ENCODE measurements at regions not wholly inside any gene's neighbourhood (a gene's known extent, or its start where the extent isn't known, plus 50 kb on each side); places are given as distances from the start of the nearest gene placed in this dataset.
"Not testable (repeated sequence)": the region's sequence is repeated elsewhere in the genome, so short reads cannot be mapped to it uniquely, and the experiment has no call there.

DNA sequence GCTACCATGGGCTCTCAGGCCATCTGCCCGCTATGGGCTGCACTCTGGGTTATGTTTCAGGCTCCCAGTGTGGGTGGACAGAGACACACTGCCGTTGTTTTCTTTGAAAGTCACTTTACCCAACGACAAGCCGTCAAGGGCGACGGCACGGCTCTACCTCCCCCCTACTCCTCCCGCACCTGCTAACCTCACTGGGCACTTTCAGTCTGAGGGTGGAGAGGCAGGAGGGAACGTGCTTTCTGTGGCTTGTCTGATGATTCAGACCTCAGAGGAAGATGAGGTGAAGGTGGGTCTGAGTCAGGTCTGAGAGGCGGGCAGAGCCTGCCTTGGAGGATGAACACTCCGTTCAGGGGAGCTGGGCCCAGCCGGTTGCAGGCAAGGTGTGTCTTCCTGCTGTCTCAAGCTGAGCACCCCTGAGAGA is 147.6 kb upstream of the HDAC4 start:
- POLR2A ChIA-PET: no interaction called here
- no peak for DNase-seq (ENCODE audit: extremely low spot score)
- CTCF ChIA-PET: no interaction called here
- TF ChIP-seq, protein P1, sequence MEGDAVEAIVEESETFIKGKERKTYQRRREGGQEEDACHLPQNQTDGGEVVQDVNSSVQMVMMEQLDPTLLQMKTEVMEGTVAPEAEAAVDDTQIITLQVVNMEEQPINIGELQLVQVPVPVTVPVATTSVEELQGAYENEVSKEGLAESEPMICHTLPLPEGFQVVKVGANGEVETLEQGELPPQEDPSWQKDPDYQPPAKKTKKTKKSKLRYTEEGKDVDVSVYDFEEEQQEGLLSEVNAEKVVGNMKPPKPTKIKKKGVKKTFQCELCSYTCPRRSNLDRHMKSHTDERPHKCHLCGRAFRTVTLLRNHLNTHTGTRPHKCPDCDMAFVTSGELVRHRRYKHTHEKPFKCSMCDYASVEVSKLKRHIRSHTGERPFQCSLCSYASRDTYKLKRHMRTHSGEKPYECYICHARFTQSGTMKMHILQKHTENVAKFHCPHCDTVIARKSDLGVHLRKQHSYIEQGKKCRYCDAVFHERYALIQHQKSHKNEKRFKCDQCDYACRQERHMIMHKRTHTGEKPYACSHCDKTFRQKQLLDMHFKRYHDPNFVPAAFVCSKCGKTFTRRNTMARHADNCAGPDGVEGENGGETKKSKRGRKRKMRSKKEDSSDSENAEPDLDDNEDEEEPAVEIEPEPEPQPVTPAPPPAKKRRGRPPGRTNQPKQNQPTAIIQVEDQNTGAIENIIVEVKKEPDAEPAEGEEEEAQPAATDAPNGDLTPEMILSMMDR (IDR thresholded peaks at IDR 0.05; ENCODE audit: control extremely low read depth, extremely low read depth, low read depth, missing control alignments): no peak

DNA sequence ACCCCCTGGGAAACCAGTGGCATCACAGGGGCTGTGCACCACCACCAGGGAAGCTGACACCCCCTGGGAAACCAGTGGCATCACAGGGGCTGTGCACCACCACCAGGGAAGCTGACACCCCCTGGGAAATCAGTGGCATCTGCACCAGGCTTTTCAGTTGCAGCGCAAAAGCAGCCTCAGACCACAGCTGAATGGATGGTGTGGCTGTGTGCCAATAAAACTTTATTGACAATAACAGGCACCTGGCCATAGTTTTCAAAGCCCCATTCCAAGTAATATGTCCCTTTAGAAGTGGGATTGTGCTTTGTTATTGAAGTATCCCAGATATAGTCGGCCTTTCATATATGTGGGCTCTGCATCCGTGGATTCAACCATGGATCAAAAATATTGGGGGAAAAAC is 146.3 kb upstream of the HDAC4 start:
- CTCF ChIA-PET; POLR2A ChIA-PET; DNase-seq (ENCODE audit: extremely low spot score): not testable (repeated sequence)

DNA sequence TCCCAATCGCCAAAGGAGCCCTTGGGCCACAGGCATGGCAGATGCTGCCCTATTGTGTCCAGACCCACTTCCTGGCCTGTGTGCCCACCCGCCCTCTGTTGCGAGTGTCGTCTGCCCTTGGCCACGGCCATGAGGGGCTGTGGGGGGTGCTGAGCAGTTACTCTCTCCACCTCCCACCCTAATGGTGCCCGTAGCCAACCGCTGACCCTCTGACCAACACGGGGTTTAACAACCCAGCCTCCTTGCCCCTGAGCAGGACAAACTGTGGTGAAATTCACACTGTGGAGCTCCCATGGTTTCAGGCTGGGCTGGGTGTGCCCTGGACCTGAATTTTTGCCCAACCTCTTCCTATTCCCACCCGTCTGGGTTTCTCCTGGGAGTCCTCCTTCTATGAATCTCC is 145.7 kb upstream of the HDAC4 start:
- CTCF ChIA-PET: no interaction called here

DNA sequence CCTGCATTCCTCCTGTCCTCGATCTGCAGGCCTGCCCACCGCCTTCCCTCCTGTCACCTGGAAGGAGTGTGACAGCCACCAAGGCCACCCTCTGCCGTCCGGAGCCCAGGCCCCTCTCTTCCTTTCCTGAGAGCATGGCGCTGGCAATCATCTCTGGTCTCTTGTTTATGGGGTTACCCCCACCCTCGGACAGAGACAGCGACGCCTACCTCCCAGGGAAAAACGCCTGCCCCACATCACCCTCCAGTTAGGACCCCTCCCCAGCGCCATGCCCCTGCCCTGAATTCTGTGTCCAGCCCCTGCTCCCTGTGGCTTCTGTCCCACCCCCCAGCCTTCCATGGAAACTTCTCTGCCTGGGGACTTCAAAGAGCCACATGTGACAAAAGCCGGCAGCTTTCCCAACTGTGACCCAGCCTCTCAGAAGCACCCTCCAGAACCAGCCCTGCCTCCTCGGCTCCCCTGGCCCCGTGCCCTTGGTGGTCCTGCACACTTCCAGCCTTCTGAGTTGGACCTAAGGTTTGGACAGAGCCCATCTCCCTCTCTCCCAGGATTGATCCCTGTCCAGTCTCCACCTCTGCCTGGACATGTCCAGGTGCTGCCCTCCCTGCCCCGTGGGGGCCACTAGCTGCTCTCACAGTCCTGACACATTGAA is 145.0 kb upstream of the HDAC4 start:
- ChIA-PET POLR2A (no interaction called here), CTCF (no interaction called here)
- TF ChIP-seq, protein P1 (IDR thresholded peaks at IDR 0.05; ENCODE audit: control extremely low read depth, extremely low read depth, low read depth, missing control alignments): no peak
- no peak for DNase-seq (ENCODE audit: extremely low spot score)

More for the DNA sequence above, 145.7 kb upstream of the HDAC4 start:
- POLR2A ChIA-PET: no interaction called here
- TF ChIP-seq, protein P1 (IDR thresholded peaks at IDR 0.05; ENCODE audit: control extremely low read depth, extremely low read depth, low read depth, missing control alignments): no peak
- DNase-seq (ENCODE audit: extremely low spot score): no peak

DNA sequence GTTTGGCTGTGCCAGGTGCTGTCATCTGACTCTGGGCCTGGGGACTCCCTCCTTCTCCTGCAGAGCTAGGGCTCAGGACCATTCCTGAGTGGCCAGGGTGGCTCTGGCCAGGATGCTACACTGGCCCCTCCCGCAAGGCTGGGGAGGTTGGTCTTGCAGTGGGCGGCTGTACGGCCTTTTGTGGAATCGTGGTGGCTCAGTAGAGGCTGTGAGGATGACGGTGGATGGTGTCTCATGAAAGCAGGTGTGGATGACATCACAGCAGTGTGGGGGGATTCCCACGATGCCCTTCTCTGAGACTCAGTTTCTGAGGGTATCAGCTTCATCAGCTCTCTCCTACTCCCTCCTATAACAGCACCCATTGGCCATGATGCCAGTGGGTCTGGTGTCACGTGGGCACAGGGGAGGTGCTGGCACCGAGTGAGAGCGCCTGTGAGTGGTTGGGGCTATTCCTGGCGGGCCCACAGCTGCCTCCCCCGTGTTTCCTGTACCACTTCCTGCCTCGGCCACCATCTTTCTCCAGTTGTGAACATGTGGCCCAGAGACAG is 144.2 kb upstream of the HDAC4 start:
- no peak for DNase-seq (ENCODE audit: extremely low spot score)
- TF ChIP-seq, protein P1 (IDR thresholded peaks at IDR 0.05; ENCODE audit: control extremely low read depth, extremely low read depth, low read depth, missing control alignments): no peak
- POLR2A ChIA-PET: no interaction called here
- CTCF ChIA-PET: no interaction called here

DNA sequence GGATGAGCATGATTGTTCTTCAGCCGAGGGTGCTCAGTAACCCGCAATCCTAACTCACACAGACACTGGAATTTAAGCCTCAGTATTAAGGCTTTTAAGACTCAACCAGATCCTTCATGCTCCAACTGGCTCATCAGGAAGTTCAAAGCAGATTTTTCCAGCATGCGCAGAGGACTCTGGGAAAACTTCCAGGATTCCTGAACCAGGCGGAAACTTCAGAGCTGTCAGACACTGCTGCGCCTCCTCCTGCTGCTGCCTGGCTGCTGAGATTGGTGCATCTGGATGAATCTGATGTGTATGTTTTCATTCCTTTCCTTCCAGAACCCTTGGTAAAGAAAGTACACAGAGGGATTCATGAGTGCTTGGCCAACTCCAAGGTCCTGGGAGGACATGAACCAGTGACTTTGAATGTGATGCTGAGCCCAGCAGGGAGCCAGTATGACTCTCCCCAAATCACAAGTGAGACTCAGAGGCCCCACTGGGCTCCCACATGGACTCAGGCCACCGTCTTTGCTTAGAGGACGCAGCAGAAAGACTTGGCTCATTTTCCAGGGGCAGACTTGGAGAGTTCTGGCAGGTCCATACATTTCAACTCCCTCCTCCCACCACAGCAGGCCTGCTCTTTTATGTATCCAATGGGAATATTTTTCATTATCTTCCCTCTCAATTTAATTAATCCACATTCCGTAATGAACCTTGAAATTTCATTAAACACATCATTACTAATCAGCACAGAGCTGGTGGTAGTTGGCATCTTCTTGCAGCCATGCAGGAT is 143.5 kb upstream of the HDAC4 start:
- CTCF ChIA-PET: no interaction called here
- DNase-seq (ENCODE audit: extremely low spot score): no peak
- TF ChIP-seq, protein P1 (IDR thresholded peaks at IDR 0.05; ENCODE audit: control extremely low read depth, extremely low read depth, low read depth, missing control alignments): no peak
- POLR2A ChIA-PET: no interaction called here

DNA sequence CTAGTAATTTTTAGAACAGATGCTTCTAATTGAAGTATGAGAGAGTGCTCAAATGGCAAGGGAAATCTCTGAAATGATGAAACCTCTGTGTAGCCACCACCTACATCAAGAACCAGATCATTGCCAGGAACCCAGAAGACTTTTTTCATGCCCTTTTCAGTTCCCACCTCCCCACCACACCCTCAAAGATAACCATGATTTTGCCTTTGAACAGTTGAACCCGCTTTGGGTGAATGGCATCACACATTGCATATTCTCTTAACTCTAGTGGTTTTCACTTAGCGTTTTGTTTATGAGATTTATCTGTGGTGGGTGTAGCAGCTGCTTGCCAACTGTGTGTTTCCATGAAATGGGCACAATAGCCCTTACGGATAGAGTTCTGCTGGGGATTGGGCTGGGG is 142.9 kb upstream of the HDAC4 start:
- POLR2A ChIA-PET: no interaction called here
- no peak for DNase-seq (ENCODE audit: extremely low spot score)
- CTCF ChIA-PET: no interaction called here
- TF ChIP-seq, protein P1 (IDR thresholded peaks at IDR 0.05; ENCODE audit: control extremely low read depth, extremely low read depth, low read depth, missing control alignments): no peak

Measured in GM10248 (cell line).